CD4-positive, alpha-beta T cell treated with Interferon gamma for 1 hour (primary cell): ENCODE measurements at regions not wholly inside any gene's neighbourhood (a gene's known extent, or its start where the extent isn't known, plus 50 kb on each side); places are given as distances from the start of the nearest gene placed in this dataset.
"Not testable (repeated sequence)": the region's sequence is repeated elsewhere in the genome, so short reads cannot be mapped to it uniquely, and the experiment has no call there.

Experiments used
- DNase-seq: peaks from one replicate; pipeline ENCODE4 v3.0.0-alpha.2; 2020

- no peak for DNase-seq
These were observed 860.5 kb downstream of the TBC1D32 start for GRCh38 chr6:120473804-120474203.

GRCh38 chr6:120468486-120468885 is 865.8 kb downstream of the TBC1D32 start:
- DNase-seq, result no peak

- DNase-seq, result no peak
These were observed 882.8 kb downstream of the TBC1D32 start for GRCh38 chr6:120451508-120451907.

GRCh38 chr6:120447605-120448004 is 886.7 kb downstream of the TBC1D32 start:
- no peak for DNase-seq

GRCh38 chr6:120432840-120433239 is 901.4 kb downstream of the TBC1D32 start:
- DNase-seq, result not testable (repeated sequence)

- DNase-seq, result no peak
These were observed 902.4 kb downstream of the TBC1D32 start for GRCh38 chr6:120431841-120432240.

GRCh38 chr6:120411394-120411793 is 922.9 kb downstream of the TBC1D32 start:
- no peak for DNase-seq

- no peak for DNase-seq
These were observed 923.7 kb downstream of the TBC1D32 start for GRCh38 chr6:120410586-120410985.

GRCh38 chr6:120407696-120408095 is 926.6 kb downstream of the TBC1D32 start:
- no peak for DNase-seq

GRCh38 chr6:120405947-120406346 is 928.3 kb downstream of the TBC1D32 start:
- DNase-seq, result no peak

- DNase-seq, result no peak
These were observed 938.5 kb downstream of the TBC1D32 start for GRCh38 chr6:120395784-120396183.

GRCh38 chr6:120395330-120395729 is 939.0 kb downstream of the TBC1D32 start:
- no peak for DNase-seq

GRCh38 chr6:120392941-120393340 is 941.3 kb downstream of the TBC1D32 start:
- DNase-seq, result no peak

- DNase-seq, result no peak
These were observed 949.6 kb downstream of the TBC1D32 start for GRCh38 chr6:120384671-120385070.

- no peak for DNase-seq
These were observed 950.6 kb downstream of the TBC1D32 start for GRCh38 chr6:120383681-120384080.

- no peak for DNase-seq
These were observed 955.6 kb downstream of the TBC1D32 start for GRCh38 chr6:120378582-120379220.

- DNase-seq, result no peak
These were observed 961.1 kb downstream of the TBC1D32 start for GRCh38 chr6:120373185-120373584.

- no peak for DNase-seq
These were observed 970.9 kb downstream of the TBC1D32 start for GRCh38 chr6:120363429-120363828.

GRCh38 chr6:120358535-120358934 is 975.7 kb downstream of the TBC1D32 start:
- DNase-seq, result not testable (repeated sequence)

GRCh38 chr6:120357447-120357846 is 976.8 kb downstream of the TBC1D32 start:
- DNase-seq, result no peak

GRCh38 chr6:120355822-120356221 is 978.5 kb downstream of the TBC1D32 start:
- DNase-seq, result no peak

GRCh38 chr6:120354452-120355098 is 979.7 kb downstream of the TBC1D32 start:
- DNase-seq, result no peak

GRCh38 chr6:120352491-120352890 is 981.8 kb downstream of the TBC1D32 start:
- DNase-seq, result no peak

GRCh38 chr6:120348926-120349325 is 985.4 kb downstream of the TBC1D32 start:
- no peak for DNase-seq

- no peak for DNase-seq
These were observed 979.0 kb upstream of the MAN1A1 start for GRCh38 chr6:120328521-120328920.
